A172 (cell line): ENCODE measurements at regions not wholly inside any gene's neighbourhood (a gene's known extent, or its start where the extent isn't known, plus 50 kb on each side); places are given as distances from the start of the nearest gene placed in this dataset.

Experiments
- DNase-seq: peaks from one replicate; pipeline ENCODE4 v3.0.0-alpha.2; 2015; ENCODE audit warnings: low spot score

GRCh38 chr2:107215401-107216350 lies 329.7 kb upstream of the ST6GAL2 start:
- DNase-seq: no peak

DNA sequence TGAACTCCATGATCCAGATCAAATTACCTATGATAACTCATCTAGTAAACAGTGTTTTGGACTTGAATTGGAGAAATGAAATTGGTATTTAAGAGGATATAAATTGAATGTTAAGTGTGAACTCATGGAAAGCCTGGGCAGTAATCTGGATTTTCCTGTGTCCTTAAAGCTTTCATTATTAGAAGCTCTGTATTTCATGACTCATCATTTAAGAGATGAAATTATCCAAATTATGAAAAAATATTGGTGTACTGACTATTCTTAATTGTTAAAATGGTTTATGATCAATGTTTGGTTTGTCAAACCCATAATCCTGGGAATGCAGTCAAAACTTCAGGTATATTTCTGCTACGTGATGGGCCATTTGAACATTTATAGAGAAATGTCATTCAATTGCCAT lies 332.2 kb upstream of the ST6GAL2 start:
- no peak for DNase-seq

GRCh38 chr2:107222466-107222865 lies 336.5 kb upstream of the ST6GAL2 start:
- no peak for DNase-seq

DNA sequence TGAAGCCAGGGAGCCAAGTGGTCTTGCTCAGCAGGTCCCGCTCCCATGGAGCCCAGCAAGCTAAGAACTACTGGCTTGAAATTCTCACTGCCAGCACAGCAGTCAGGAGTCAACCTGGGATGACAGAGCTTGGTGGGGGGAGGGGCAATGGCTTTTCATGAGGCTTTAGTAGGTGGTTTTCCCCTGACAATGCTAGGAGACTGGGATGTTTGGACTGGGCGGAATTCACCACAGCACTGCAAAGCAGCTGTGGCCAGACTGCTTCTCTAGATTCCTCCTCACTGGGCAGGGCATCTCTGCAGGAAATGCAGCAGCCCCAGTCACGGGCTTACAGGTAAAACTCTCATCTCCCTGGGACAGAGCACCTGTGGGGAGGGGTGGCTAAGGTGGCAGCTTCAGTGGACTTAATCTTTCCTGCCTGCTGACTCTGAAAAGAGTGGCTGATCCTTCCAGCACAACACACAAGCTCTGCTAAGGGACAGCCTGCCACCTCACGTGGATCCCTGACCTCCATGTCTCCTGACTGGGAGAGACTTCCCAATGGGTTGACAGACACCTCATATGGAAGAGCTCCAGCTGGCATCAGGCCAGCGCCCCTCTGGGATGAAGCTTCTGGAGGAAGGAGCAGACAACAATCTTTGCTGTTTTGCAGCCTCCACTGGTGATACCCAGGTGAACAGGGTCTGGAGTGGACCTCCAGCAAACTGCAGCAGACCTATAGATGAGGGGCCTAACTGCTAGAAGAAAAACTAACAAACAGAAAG lies 349.7 kb upstream of the ST6GAL2 start:
- DNase-seq: no peak

GRCh38 chr2:107242811-107243210 lies 356.8 kb upstream of the ST6GAL2 start:
- DNase-seq: no peak

- DNase-seq: no peak
Measured at GRCh38 chr2:107248932-107249331, 363.0 kb upstream of the ST6GAL2 start.

DNA sequence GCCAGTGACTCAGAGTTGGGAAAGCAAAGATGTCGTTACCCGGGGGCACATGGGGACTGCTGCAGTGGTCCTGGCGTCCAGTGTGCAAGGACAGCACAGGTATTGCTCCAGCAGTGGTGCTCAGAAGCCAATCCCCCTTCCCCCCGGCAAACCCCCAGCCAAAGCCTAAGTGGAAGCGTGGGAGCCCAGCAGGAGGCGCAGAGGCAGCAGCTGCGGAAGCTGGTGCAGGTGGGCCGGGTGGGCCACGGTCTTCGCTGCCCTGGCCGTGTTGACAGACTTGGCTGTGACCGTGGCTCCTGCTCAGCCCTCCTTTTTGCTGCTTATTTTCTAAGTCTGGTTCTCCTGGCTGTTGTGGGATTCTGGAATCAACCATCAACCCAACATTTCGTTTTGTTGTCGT lies 369.8 kb upstream of the ST6GAL2 start:
- DNase-seq: no peak

DNA sequence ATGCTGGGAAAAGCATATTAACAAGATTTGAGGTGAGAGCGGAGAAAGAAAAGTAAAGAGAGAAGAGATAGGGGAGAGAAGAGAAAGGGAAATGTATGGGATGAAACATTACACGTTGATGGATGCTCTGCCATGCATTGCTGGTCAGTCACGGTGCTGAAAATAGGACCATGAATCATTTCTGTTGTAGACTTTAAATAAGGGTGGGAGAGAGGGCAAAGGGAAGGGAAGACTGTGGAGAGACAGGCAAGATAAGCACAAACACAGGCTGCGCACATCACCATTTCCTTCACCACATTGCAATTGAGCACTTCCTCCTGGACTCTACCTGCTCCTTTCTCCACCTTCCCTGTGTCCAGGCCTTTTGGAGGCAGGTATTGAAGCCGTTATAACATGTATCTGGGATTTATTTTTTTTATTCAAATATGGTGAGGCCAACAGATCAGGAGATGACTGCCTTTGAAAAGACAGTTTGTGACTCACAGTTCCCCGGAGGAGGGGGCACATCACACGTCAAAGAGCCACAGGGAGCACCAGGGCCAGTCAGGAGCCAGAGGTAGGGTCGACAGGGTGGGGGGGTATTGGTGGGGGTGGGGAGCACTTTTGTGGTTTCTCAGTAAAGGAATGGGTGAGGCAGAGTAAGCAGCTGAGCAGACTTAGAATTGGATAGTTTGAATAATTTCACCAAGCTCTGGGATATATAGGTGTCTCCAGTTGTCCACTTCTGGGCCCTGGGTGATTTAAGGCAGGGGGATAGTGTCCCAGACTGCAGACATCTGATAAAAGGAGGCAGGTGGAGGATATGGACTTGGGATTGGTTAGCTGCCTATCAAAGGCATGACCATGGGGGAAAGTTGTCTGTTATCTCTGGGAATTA lies 372.8 kb upstream of the ST6GAL2 start:
- peak; percentile 2 for DNase-seq

DNA sequence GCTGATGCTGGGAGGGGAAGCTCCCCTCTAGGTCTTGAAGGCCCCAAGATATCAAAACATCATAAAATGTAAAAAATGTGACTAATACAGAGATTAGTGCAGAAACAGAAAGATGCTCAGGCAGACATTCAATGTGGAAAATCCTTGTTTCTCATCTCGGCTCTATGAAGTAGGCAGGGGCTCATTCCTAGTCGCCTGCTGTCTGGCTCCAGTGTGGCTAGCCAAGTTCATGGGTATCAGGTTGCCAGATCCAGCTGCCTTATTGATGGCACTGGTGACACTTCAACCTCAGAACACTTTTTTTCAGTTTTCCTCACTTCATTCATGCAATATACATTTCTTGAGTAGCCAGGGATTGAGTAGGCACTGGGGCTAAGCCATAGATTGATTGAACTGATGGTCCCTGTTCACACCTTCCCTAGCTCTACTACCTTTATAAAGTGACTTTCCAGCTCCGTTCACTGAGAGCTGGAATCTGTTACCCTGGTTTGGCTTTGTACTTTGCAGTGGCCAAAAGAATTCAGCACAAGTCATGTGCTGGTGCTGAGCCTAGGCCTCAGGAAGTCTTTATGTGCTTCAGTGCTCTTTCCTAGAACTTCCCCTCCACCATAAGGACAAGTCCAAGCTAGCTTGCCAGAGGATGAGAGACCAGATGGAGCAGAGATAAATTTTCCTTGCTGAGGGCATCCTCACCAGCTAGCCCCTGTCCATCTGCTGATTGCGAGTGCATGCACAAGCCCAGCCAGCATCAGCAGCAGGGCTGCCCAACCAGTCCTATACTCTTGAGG lies 373.6 kb upstream of the ST6GAL2 start:
- DNase-seq: no peak

GRCh38 chr2:107263628-107264027 lies 377.7 kb upstream of the ST6GAL2 start:
- DNase-seq: no peak

GRCh38 chr2:107264184-107264583 lies 378.2 kb upstream of the ST6GAL2 start:
- no peak for DNase-seq

GRCh38 chr2:107266555-107266954 lies 380.6 kb upstream of the ST6GAL2 start:
- DNase-seq: no peak

- DNase-seq: no peak
Measured at GRCh38 chr2:107267086-107267485, 381.1 kb upstream of the ST6GAL2 start.

DNA sequence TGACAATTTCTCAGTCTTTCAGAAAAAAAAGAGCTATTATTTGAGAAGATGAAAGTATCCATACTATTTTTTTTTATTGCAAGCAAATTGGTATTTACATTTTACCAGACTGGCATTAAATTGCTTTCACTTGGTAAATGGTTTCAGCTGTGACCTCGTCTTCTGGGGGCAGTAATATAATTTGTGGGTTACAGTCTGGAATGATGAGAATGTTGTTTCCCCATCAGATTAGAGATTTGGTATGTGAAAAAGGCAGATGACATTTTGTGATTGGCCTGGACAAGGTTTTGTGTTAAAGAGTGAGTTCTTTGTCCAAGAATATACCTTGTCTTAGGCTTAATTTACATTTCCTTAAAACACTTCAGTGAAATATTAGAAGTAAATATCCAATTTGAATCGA lies 390.1 kb upstream of the ST6GAL2 start:
- no peak for DNase-seq

- DNase-seq: no peak
Measured at GRCh38 chr2:107278672-107279071, 392.7 kb upstream of the ST6GAL2 start.

GRCh38 chr2:107281637-107282036 lies 395.7 kb upstream of the ST6GAL2 start:
- DNase-seq: no peak

DNA sequence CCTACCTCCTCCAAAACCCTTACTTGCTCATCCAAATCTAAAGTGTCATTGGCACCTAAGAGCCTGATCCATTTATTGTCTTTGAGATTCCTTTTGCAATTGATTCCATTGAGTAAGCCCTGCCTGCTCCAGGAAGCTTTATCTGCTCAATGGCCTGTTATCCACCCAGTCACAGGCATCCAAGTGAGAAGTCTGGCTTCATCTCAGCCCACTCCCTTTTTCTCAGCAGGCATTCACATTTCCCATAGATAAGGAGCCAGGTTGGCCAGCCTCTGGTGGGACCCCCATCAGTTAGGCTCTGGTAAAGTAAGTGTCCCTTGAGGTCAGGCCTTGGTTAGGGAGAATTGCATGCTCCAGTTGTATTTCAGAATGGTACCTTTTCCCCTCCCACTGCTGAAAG lies 396.2 kb upstream of the ST6GAL2 start:
- DNase-seq: no peak

- peak; percentile 6 for DNase-seq
Measured at GRCh38 chr2:107285621-107286299, 399.8 kb upstream of the ST6GAL2 start.

GRCh38 chr2:107290041-107290440 lies 404.1 kb upstream of the ST6GAL2 start:
- DNase-seq: no peak

DNA sequence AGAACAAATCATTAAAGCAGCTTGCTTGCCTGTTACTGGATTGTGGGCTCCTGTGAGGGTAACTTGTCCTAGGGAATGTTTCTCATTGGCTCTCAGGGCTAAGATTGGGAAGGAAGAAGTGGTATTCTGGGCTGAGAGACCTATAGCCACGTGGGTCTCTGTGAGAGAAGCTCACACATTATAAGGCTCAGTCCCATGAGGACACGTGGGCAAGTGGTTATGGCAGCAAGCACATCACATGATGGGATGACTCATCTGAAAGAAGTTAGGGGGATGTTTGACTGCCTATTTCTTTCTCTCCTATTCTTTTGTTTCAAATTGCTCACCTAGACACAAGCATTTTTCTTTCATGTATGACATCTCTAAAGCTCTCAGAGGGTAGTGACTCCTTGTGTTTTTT lies 418.0 kb upstream of the ST6GAL2 start:
- peak; percentile 30 for DNase-seq

DNA sequence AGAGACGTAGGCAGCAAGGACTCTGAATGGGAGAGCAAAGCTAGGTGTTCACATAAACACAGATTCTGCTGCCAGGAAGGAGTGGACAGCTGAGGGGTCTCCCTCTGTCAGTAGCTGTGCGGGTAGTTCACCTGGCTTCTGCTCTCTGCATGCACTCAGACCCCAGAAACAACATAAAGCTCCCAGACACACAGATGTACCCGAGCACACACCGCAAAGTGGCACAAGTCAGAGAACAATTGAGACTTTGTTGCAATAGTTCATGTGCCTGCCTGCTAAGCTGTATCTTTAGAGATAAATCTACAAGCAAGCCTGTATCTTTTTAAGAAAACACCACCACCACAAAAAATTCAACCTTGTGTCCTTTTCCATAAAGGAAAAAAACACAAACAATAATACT lies 420.0 kb upstream of the ST6GAL2 start:
- no peak for DNase-seq
